EH (cell line): ENCODE measurements at regions not wholly inside any gene's neighbourhood (a gene's known extent, or its start where the extent isn't known, plus 50 kb on each side); places are given as distances from the start of the nearest gene placed in this dataset.

Source experiments
- DNase-seq: peaks from one replicate; pipeline ENCODE4 v3.0.0-alpha.2; 2015; ENCODE audit warnings: low read depth

DNA sequence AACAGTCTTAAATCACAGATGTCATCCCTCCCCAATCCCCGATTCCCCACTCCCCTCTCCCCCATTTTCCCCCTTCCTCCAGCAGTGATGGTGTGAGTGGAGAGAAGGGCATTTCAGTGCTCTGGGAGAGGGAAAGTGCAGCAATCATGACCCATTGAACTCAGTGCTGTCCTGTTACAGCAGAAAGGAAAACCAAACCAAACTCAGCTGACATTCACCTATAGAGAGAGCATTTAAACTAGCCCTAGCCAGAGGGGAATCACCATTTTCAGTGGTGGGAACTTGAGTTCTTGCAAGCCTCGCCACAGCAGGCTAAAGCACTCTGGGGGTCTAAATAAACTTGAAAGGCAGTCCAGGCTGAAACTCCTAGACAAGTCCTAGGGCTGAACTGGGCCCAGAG lies 129.9 kb upstream of the COL21A1 start:
- no peak for DNase-seq

DNA sequence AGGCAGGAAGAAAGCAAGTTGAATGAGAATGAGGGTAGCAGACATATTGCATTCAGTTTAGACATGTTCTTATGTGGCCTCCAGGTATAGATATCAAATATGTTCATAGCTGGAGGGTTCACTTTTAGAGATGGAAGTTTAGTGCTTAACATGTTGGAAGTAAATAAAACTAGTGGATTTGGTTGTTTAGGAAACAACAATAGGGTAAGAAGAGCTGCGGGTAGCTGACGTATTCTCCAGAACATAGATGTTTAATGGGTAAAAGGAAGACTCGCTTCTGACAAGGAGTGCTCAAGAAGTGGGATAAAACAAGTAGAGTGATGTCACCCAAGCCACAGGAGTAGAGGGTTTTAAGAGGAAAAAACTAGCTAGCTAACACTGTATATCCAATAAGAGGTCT lies 128.4 kb upstream of the COL21A1 start:
- no peak for DNase-seq

DNA sequence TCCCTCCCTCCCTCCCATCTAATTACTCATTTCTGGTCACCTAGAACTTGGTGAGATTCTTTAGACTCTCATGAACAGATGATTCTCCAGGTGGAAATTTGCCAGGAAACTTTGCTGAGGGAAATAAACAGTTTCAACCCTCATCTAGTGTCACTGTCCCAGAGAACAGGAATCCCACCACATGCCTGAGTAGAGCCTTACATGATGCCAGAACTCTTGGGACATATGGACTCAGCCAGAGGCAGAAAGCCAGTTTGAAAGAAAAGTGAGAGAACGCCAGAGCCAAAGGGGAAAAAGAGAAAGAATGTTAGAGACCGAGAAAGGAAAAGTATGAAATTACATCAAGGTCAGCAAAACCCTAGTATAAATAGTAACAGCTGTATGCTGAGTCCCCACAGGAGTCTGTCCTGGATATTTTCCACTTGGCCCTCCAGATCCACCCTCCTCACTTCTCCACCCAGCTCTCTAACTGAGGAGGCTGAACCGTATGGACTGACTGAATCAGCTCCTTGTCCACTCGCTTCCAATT lies 127.5 kb upstream of the COL21A1 start:
- peak; percentile 71 for DNase-seq

DNA sequence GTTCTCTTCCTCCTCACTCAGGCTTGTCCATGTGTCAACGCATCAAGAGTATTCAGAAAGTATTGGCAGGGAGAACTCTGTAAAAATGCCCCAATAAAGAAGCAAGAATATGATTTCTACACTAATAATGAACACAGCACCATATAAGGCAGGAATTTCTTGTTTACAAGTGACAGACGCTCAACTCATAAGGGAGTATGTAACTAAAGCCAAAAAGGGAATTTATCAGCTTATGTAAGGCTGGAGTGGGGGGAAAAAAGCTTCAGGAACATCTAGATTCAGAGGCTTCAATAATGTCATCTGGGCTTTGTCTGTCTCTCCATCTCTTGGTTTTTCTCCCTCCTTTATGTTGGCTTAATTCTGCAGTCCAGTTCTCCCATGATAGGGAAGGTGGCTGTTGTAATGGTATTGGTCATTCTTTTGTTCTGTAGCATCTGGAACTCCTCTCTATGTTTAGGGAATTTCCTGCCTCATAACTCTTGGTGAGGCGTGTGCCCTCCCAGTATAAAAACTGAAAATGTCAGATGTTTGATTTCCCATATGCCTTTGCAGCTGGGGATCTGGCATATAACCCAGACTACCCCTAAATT lies 125.1 kb upstream of the COL21A1 start:
- DNase-seq = no peak

DNA sequence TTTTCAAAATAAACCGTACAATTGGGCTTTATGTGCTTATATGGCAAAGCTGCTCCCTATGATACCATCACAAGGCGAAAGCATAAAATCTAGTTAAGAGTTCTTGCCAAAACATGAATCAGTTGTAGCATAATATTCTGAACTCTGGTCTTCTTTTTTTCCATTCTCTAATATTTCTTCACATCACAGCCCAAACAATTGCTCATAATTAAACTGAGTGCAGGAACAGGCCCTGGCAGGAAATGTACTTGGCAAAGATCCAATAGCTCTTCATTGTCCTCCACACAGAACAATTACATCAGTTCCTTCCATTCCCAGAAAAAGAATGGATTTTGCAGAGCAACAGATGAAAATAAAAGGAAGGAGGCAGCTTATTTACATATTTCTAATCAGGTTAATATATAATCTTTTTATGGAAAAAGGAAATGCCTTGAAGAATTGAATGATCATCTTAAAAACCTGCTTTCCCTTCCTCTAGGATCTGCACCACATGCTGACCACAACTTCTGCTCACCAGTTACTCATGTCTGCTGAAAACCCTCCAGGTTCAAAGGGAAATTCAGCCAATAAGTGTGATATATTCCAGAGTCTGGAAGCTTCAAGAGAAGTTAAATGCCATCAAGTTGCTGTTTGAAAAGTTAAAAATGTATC lies 123.3 kb upstream of the COL21A1 start:
- peak; percentile 90 for DNase-seq

DNA sequence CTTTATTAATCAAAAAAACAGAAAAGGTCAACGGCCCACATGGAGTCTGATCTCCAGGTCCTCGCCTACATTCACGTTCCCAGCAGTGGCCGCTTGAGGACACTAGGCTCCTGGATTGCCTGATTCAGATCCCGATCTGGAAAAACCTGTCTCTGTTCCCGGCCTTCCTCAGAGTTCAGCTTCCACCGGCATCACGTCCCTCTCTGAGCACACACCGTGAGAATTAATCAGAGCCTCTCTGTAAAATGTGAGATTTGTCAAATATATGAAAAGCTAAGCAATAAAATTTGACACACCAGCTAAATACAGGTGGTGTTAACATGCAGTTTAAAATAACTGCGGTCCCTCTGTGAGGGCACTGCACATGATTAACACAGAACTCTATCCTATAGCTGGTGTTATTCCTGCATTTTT lies 122.8 kb upstream of the COL21A1 start:
- DNase-seq = peak; percentile 66

DNA sequence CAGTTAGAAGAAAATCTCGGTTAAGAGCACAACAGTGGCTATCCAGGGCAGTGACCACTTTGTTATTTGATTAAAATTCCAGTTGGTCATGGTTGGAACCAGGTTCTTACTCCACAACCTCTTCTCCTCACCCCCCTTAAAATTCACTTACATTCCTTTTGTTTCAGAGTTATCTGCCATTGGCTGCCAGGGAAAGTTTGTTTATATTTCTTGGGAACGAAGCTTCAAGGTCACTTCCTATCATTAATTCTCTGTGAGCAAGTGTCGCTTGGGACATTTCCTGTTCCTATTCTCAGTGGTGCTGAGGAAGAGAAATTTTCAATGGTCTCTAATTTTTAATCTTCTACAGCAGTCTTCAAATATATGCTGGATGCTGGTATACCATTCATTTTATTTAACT lies 121.1 kb upstream of the COL21A1 start:
- peak; percentile 60 for DNase-seq

DNA sequence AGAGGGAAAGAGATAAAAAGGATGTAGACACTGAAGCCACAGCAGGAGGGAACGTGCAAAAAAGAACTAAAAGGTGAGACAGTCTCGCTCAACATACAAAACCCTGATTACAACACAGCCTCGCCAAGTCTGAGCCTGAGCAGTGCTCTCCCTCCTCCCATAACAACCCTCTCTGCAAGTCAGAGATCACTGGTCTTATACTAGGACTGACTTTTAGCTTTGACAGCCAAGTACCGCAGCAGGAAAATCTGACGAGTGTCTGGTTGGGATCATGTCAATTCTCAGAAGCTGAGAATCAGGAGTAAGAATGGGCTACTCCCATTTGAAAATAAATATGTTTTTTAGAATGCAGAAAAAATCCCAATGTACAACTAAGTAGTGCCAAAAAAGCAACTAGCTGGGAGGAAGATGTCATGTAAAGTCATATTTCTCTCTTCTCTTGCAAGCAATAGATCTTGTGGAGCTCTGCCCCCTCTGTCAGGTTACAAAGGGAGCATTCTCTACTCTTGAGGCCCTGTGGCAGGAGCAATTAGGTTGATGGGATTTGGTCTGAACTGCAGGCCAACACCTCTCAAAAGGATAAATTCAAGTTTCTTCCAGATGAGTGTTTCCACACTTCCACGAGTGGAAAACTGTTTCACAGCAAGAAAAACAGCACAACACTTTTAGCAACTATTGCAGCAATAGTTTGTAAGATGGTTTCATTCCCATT lies 118.9 kb upstream of the COL21A1 start:
- no peak for DNase-seq

DNA sequence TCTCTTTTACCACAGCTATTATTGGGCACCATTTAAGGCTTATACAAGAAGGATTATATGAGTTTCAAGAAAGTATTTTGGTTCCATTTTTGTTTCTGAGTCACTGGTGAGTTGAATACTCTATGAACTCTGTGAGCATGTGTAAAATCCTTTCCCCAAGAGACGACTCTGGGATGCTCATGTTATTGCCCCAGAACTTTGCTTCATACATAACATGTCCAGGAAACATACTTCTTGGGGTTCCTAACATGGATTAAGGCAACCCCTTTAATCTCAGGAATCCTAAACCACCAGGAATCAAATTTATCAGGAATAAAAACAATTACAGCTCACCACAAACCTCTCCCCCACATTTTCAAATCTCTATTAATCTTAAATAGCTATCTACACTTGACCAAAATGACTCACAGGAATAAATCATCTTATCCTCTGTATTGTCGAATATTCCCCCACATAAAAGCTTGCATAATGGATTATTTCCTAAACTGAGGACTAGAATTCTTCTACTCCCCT lies 117.5 kb upstream of the COL21A1 start:
- peak; percentile 87 for DNase-seq

DNA sequence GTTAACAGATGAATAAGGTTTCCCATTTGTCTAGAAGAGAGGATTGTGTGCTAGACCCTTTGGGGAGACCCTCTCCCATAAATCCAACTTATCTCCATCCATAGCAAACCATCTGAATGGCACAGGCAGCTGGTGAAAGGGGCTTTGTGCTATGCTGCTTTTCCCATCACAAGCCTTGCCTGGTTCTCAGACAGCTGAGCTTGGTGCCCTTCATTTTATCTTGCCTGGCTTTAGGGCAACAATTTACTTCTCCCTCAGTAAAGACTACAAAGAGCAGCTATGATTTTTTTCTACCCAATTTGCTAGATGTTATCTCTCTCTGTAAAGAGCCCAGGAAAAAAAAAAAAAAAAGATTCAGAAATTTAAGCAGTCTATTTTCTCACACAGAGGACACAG lies 117.0 kb upstream of the COL21A1 start:
- no peak for DNase-seq

DNA sequence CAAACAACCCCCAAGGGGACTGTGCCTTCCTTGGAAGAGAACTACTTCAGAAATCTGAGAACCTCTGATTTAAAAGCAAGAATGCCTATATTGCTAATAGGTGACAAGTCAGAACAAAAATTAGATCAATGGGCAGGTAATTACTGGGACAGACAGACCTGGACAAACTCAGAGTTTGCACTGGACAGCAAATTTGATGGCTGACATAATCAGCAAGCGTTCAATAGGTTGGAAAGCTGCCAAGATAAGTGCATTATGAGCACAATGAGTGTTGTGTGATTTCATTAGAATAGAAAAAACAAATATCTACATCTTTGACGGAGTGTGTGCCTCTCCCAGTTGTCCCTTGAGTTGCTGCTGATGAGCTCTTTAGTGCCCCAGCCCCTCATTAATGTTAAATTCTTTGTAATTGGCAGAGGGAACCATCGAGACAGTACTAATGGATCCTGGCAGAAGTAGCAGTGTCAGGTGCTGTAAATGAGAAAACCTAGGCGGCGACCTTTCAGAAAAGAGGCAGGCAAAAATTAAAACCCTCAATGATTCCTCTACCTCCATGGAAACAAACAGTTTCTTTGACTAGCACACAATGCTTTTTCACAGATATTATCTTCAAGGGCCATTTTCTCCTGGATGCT lies 116.5 kb upstream of the COL21A1 start:
- no peak for DNase-seq

DNA sequence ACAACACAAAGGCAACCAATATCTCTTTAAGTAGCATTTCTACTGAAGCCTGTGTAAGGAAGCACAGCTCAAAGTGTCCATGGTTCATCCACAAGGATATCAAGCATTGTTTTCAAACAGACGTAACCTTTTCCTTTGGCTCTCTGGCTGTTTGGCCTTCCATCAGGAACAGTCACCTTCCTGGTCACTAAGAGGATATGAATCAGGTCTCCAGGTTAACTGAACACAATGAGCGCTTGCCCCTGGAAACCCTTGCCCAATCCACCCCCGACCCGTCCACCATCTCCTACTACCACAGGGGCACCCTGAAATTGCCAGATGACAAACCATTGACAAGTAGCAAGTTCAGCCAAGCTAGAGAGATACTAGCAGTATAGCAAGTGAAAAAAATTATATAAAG lies 114.4 kb upstream of the COL21A1 start:
- DNase-seq = no peak

DNA sequence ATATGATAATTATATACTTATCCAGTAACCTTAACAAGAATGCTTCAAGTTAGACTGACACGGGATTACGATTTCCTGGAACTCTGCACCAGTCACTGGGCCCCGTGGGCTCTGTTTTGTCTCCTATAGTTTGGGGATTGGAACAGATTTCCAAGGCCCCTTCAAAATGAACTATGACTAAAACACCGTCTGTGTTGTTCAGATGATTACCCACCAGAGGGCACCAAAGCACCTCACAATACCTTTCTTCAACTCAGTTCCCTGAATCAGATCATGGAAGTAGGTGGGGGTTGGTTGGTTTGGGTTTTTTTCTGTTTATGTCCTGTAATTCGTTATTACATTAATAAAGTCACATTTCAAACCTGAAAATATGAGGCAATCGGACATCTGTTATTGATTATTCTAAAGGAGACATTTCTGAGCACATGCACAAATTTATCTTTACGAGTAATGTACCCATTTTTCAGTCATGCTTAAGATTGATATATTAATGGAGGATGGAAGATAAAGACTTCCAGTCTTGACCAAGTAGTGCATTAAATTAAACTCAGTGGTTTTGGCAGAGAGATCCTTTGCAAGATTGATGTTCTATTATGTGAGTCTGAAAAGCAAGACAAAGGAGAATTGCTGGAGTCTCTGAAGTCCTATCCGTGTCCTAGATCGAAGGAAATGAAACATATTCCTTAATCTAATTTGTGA lies 112.0 kb upstream of the COL21A1 start:
- DNase-seq = peak; percentile 78

DNA sequence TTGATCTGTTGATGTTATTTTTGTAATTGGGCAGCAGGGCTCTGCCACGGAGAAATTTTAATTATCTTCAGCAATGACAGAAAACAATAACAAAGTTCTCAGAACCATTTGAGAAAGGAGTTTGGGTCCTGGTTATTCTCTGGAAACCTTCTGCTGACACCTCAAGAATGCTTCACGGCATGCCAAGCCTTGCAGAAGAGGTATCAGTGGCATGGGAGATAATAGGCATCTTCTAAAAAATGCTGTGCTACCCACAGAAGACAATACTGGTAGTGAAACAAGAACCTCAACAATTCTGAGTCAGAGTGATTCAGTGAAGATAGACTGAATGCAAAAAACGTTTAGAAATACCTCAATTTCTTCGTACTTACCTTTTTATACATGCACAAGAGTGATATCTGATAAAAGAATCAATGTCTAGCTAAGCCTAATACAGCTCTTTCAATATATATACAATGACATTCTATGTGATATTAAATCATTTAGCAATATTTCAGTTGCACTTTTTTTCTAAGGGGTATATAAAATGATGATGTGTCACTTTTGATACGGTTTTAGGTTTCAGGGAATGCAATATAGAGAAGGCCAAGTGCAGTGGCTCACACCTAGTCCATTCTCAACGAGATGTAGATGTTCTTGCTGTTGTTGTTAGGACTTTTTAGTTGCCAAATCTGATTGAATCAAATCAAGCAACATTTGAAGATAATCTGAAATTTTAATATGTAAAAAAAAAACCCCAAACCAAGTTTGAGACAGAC lies 110.4 kb upstream of the COL21A1 start:
- peak; percentile 59 for DNase-seq

DNA sequence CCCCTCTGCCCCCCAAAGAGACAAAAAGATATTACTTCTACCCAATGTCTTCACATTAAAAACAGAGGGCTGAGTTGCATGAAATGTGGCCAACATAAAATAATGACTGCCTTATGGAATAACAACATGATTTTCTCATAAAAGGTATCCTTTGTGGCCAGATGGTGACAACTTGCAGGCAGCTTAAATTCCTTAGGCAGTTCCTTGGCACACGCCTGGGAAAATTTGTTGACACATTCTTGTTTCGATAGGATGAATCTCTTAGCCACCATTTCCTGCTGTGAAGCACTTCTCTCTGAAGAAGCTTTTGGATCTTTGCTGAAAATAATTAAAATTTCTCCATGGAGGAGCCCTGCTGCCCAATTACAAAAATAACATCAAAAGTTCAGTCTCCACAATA lies 109.0 kb upstream of the COL21A1 start:
- DNase-seq = peak; percentile 83

DNA sequence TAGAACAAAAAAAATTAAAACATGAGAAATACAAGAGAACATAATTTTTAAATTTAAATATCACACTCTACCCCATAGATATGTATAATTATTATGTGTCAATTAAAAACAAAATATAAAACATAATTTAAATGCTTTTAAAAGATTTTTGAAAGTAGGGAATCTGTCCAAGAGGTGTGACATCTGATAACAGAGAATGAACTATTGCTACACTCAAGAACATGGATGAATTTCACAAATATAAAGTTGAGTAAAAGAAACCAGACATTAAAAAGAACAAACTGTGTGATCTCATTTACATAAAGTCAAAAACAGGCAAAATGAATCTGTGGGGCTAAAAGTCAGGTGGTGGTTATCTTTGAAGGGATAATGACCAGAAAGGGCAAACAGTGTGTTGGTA lies 106.5 kb upstream of the COL21A1 start:
- no peak for DNase-seq

DNA sequence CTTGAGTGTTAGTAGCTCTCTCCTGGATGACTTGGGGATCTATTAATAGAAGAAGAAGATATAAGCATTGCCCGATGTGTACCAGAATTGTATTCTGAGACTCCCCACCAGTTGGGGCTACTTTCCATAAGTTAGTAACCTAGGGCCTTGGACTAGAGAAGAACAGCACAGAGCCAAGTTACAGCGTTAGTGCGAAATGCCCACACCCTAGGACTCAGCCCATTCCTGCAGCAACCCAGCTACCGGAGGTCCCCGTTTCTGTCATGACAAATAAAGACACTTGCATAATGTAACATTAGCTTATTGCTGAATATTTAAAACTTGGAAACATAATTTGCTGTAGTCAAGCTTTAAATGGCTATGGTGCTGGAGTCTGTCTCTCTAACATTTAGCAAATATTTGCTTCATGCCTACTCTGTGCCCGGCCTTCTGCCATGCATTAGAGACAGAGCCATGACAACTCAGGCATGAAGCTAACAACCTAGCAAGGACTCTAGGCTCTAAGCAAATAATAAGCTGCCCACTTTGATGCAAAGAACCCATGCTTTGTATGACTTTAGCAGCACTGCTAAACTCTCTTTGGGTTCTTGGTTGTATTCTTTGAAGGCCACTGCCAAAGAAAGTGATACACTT lies 103.4 kb upstream of the COL21A1 start:
- DNase-seq = no peak

DNA sequence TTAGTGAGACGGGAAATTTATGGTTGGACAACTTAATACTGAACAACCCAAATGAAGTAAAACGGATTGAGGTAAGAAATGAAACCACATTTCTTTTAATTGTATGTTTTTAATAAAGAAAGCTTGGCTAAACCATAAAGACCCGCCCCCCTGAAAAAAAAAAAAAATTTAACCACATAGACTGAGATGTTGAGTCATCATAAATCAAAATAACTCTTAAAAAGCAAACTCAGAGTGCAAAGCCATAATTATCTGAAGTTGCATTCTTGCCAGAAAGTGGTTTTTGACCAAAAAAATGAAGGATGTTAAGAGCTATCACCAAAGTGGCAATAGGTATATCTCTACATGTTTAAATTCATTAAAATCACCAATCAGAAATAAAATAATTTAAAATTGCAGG lies 101.8 kb upstream of the COL21A1 start:
- DNase-seq = peak; percentile 81

DNA sequence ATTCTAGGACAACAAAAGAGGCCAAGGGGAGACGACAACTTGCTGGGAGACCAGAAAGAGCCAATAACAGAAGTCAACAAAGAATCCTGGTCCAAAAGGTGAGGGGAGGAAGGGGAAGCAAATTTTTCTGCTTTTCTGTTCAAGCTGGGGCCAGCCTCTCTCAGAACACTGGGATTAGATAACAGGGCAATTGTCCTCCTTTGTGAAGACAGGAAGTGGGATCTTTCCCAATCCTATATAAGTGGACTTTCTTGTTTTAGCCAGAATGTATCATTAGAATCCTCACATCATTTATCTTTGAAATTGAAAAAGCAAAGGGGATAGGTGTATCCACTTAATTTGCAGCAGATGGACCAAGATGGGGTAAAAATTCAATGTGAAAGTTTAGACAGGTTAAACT lies 101.2 kb upstream of the COL21A1 start:
- peak; percentile 49 for DNase-seq

DNA sequence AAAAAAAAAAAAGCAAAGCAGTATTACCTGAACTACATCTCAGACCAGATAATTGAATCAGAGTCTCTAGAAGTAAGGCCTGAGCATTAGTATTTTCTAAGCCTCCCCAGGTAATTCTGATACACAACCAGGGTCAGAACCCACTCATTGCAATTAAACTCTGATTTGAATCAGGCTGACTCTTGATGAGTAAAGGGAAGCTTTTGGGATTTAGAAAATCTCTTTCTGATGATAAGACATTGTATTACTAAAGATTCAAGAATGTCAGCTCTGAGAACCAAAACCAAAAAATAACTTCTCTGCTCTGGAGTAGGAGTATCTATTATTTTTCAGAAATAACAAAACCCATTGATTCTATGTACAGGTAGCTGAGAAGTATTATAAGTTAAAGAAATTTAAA lies 100.1 kb upstream of the COL21A1 start:
- DNase-seq = peak; percentile 62

DNA sequence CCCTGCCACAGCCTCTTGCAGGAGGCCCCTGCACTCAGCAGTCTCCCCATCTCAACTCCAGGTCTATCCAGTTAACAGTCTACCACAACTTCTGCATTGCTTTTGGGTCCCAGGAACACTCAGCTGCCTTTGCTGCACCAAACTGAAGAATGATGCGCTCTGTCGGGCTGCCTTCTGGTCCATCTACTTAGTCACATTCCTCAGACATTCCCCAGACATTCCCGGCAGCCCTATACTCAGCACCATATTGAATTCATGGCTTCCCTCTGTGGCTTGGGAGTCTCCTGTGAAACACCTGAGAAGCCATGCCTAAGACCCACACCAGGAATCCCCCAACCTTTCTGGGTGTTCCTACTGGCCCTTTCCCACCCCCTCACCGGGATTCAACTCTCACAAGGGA lies 99.6 kb upstream of the COL21A1 start:
- peak; percentile 60 for DNase-seq
